ENCODE measurements at regions not wholly inside any gene's neighbourhood (a gene's known extent, or its start where the extent isn't known, plus 50 kb on each side); places are given as distances from the start of the nearest gene placed in this dataset.

DNA sequence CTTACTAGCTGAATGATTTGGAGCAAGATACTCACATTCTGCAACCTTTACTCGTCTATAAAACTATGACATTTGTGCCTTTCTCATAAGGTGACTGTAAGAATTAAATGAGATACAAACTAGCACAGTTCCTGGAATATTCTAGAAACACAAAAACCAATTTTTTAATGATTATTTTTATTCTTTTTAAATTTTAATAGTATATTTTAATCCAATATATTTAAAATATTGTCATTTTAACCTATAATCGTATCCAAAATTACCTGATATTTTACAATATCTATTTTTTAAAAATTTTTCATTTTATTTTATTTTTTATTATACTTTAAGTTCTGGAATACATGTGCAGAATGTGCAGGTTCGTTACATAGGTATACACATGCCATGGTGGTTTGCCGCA lies 238.1 kb downstream of the OLFM4 start:
- no peak overlapping the region for H3K4me3 ChIP-seq (ENCODE audit: control insufficient read depth, low read depth, low read length)
- no peak for DNase-seq (ENCODE audit: low read depth)
- no peak for TF ChIP-seq CTCF (IDR thresholded peaks at IDR 0.05; ENCODE audit: control insufficient read depth, insufficient read depth, low read depth, low read length, missing control alignments)

DNA sequence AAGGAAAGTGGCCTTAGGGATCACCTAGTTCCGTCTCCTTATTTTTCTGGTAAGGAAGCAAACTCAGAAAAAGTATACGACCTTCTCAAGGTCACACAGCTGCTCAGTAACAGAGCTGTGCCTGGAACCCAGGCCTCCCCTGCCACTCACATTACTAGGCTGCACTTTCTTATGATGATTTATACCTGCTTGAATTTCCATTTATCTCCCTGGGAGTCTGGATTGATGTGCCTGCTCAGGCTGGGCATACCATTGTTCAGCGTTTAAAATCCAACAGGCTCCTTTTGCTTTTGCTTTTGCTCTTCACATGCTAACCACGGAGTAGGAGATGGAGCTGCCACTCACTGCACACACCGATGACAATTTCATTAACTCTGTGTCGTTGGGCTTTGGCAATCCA lies 241.0 kb downstream of the OLFM4 start:
- no peak overlapping the region for H3K4me3 ChIP-seq (ENCODE audit: control insufficient read depth, low read depth, low read length)
- no peak for DNase-seq (ENCODE audit: low read depth)
- TF ChIP-seq CTCF (IDR thresholded peaks at IDR 0.05; ENCODE audit: control insufficient read depth, insufficient read depth, low read depth, low read length, missing control alignments) = no peak

- no peak for DNase-seq (ENCODE audit: low read depth)
- H3K4me3 ChIP-seq (ENCODE audit: control insufficient read depth, low read depth, low read length) = no peak overlapping the region
- no peak for TF ChIP-seq CTCF (IDR thresholded peaks at IDR 0.05; ENCODE audit: control insufficient read depth, insufficient read depth, low read depth, low read length, missing control alignments)
Measured at GRCh38 chr13:53272873-53273272, 244.3 kb downstream of the OLFM4 start.

- DNase-seq (ENCODE audit: low read depth) = no peak
- no peak overlapping the region for H3K4me3 ChIP-seq (ENCODE audit: control insufficient read depth, low read depth, low read length)
- TF ChIP-seq CTCF (IDR thresholded peaks at IDR 0.05; ENCODE audit: control insufficient read depth, insufficient read depth, low read depth, low read length, missing control alignments) = no peak
Measured at GRCh38 chr13:53276265-53276664, 247.7 kb downstream of the OLFM4 start.

DNA sequence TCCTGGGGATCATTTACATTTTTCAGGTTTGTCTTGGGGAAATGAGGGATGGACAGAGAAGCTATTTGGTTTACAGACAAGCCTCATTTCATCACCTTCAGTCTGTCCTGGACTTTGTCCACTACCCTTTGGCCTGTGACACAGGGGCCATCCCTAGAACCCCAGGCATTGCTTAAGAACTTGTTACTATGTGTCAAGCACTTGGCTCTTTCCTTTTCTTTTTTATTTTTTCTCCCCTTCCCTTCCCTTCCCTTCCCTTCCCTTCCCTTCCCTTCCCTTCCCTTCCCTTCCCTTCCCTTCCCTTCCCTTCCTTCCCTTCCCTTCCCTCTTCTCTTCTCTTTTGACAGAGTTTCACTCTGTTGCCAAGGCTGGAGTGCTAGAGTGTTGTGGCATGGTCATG lies 253.1 kb downstream of the OLFM4 start:
- no peak for DNase-seq (ENCODE audit: low read depth)
- TF ChIP-seq CTCF (IDR thresholded peaks at IDR 0.05; ENCODE audit: control insufficient read depth, insufficient read depth, low read depth, low read length, missing control alignments) = no peak
- H3K4me3 ChIP-seq (ENCODE audit: control insufficient read depth, low read depth, low read length) = no peak overlapping the region

DNA sequence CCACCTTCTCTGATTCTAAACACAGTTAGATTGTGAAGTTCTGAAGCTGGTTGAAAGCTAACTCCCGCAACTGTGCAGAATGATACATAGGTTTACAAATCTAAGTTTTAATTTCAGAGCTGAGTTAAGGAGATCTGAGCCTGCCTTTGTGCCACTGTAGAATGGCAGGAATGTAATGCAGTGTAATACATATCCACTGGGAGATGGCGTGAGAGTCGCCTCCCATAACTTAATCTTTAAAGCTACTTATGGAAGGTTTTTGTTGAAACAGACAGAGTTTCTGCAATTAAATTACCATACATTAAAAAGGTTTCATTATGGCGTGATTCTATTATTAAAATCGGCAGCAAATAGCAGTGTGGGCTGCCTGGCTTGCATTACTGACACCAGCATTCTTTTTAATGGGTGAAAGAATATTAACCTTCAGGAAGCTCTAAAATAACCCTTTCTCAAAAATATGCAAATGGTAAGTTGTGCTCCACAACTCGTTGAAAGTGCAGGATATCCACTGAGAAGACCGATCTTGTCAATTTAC lies 257.4 kb downstream of the OLFM4 start:
- DNase-seq (ENCODE audit: low read depth) = no peak
- TF ChIP-seq CTCF (IDR thresholded peaks at IDR 0.05; ENCODE audit: control insufficient read depth, insufficient read depth, low read depth, low read length, missing control alignments) = no peak
- no peak overlapping the region for H3K4me3 ChIP-seq (ENCODE audit: control insufficient read depth, low read depth, low read length)

DNA sequence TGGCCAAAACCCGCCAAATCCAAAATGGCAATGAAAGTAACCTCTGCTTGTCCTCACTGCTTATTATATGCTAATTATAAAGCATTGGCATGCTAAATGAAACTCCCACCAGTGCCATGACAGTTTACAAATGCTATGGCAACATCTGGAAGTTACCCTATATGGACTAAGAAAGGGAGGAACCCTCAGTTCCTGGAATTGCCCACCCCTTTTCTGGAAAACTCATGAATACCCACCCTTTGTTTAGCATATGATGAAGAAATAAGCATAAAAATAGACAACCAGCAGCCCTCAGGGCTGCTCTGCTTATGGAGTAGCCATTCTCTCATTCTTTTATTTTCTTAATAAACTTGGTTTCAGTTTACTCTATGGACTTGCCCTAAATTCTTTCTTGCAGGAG lies 269.8 kb downstream of the OLFM4 start:
- H3K4me3 ChIP-seq (ENCODE audit: control insufficient read depth, low read depth, low read length) = no peak overlapping the region
- DNase-seq (ENCODE audit: low read depth) = no peak
- TF ChIP-seq CTCF (IDR thresholded peaks at IDR 0.05; ENCODE audit: control insufficient read depth, insufficient read depth, low read depth, low read length, missing control alignments) = no peak

Measured in AG09309 (cell line).